Adrenal gland (tissue), 5 donors: ENCODE measurements at regions not wholly inside any gene's neighbourhood (a gene's known extent, or its start where the extent isn't known, plus 50 kb on each side); places are given as distances from the start of the nearest gene placed in this dataset.

Experiments used
- POLR2A ChIP-seq, 2 donors: fragments of 450-650 bp; IDR thresholded peaks; one replicate each; pipeline ENCODE4 v1.6.1; 2017; ENCODE audit warnings: antibody characterized with exemption in 2 of 2, mild to moderate bottlenecking in 2 of 2, moderate library complexity in 1 of 2
- TF ChIP-seq, protein P1 (sequence below), 6 experiments: fragments of 450-650 bp in 4 of 6; fragments of 200-600 bp in 2 of 6; sonication (generic) in 1 of 6; IDR thresholded peaks; 1 replicate in 5 of 6; 2 replicates in 1 of 6; pipeline versions ENCODE4 v1.5.1 to v1.8.0; 2016 to 2021; ENCODE audit warnings: antibody characterized with exemption in 6 of 6, mild to moderate bottlenecking in 2 of 6, moderate library complexity in 1 of 6
- donor health status: DM: no; HTN: no; CAD: no.

DNA sequence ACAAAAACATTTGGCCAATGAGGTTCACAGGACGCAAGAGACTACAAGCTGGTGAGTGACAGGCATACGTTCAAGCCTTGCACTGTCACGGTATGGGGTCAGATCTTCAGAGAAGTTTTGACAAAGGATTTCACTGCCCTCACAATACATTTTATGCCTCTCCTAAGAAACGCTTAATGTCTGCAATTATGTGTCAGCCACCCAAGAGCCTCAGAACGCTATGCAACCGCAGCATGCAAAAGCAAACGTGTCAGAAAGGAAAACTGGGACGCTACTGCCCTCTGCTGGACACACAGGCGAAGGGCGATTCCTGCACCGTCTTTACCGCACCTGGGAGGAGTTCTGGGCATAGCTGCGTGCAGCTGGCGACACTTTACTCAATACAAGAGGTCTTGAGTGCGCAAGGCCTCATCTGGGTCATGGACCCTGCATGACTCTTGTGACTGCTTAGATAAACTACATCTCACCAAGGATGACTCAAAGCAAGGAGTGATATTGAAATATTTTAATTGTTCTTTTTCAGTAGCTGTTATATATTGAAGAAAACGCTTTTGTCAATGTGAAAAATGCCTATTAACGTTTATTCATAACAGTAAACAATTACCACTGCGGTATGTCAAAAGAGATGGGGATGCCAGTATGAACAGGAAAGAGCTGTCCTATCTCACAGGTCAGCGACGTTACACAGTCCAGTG lies 147.6 kb upstream of the FRG1 start:
- TF ChIP-seq, protein P1, sequence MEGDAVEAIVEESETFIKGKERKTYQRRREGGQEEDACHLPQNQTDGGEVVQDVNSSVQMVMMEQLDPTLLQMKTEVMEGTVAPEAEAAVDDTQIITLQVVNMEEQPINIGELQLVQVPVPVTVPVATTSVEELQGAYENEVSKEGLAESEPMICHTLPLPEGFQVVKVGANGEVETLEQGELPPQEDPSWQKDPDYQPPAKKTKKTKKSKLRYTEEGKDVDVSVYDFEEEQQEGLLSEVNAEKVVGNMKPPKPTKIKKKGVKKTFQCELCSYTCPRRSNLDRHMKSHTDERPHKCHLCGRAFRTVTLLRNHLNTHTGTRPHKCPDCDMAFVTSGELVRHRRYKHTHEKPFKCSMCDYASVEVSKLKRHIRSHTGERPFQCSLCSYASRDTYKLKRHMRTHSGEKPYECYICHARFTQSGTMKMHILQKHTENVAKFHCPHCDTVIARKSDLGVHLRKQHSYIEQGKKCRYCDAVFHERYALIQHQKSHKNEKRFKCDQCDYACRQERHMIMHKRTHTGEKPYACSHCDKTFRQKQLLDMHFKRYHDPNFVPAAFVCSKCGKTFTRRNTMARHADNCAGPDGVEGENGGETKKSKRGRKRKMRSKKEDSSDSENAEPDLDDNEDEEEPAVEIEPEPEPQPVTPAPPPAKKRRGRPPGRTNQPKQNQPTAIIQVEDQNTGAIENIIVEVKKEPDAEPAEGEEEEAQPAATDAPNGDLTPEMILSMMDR (IDR thresholded peaks at IDR 0.05) = peak; percentile 86 to 94 (median 88)
- no peak for TF ChIP-seq POLR2A (IDR thresholded peaks at IDR 0.05)
